ENCODE measurements at regions not wholly inside any gene's neighbourhood (a gene's known extent, or its start where the extent isn't known, plus 50 kb on each side); places are given as distances from the start of the nearest gene placed in this dataset.
A peak's percentile ranks its signal among the peaks of the same experiment; 100 is the strongest.

GRCh38 chr4:16993956-16994840 is 95.8 kb upstream of the LDB2 start:
- no peak for DNase-seq

- DNase-seq, result no peak
Observed at GRCh38 chr4:16992566-16993225, 94.3 kb upstream of the LDB2 start.

GRCh38 chr4:16991450-16991849 is 93.0 kb upstream of the LDB2 start:
- no peak for DNase-seq

GRCh38 chr4:16989371-16989770 is 90.9 kb upstream of the LDB2 start:
- DNase-seq, result no peak

- DNase-seq, result no peak
Observed at GRCh38 chr4:16988814-16989213, 90.4 kb upstream of the LDB2 start.

GRCh38 chr4:16977081-16977480 is 78.6 kb upstream of the LDB2 start:
- DNase-seq, result no peak

- no peak for DNase-seq
Observed at GRCh38 chr4:16969696-16970135, 71.3 kb upstream of the LDB2 start.

GRCh38 chr4:16967722-16968121 is 69.3 kb upstream of the LDB2 start:
- no peak for DNase-seq

GRCh38 chr4:16959305-16959704 is 60.9 kb upstream of the LDB2 start:
- no peak for DNase-seq

- DNase-seq, result peak; percentile 7
Observed at GRCh38 chr4:16952896-16953630, 54.6 kb upstream of the LDB2 start.

GRCh38 chr4:16952462-16952871 is 54.0 kb upstream of the LDB2 start:
- no peak for DNase-seq
